ENCODE measurements at regions not wholly inside any gene's neighbourhood (a gene's known extent, or its start where the extent isn't known, plus 50 kb on each side); places are given as distances from the start of the nearest gene placed in this dataset.

GRCh38 chr4:83716874-83717273 is 181.0 kb downstream of the GPAT3 start:
- no peak overlapping the region for H3K27ac ChIP-seq
- no peaks in the 10 kb centered on the region for H3K27me3 ChIP-seq
- H3K4me3 ChIP-seq (replicated peaks in 1 of 3), result no peak overlapping the region
- intact Hi-C loops (cut with DNase I), result no loop called here
- no peaks in the 10 kb centered on the region for H3K9me3 ChIP-seq
- no peaks in the 10 kb centered on the region for H3K36me3 ChIP-seq
- TF ChIP-seq CTCF (IDR thresholded peaks at IDR 0.05) (no peak), POLR2A (IDR thresholded peaks at IDR 0.05) (no peak)
- DNase-seq, result no peak
- no peaks in the 10 kb centered on the region for H3K4me1 ChIP-seq

- H3K4me3 ChIP-seq (replicated peaks in 1 of 3), result no peak overlapping the region
- H3K4me1 ChIP-seq, result peaks cover 5 to 6% of the 10 kb centered on the region in 2 donors
- TF ChIP-seq POLR2A (IDR thresholded peaks at IDR 0.05) (no peak), CTCF (IDR thresholded peaks at IDR 0.05) (no peak)
- no peaks in the 10 kb centered on the region for H3K36me3 ChIP-seq
- DNase-seq, result no peak
- no peaks in the 10 kb centered on the region for H3K9me3 ChIP-seq
- intact Hi-C loops (cut with DNase I), result no loop called here
- no peaks in the 10 kb centered on the region for H3K27me3 ChIP-seq
- no peak overlapping the region for H3K27ac ChIP-seq
These were observed 177.0 kb downstream of the GPAT3 start for GRCh38 chr4:83712890-83713289.

GRCh38 chr4:83709627-83710026 is 173.7 kb downstream of the GPAT3 start:
- peak in 1 of 2 donors; percentile 5 for DNase-seq
- no peaks in the 10 kb centered on the region for H3K9me3 ChIP-seq
- peaks cover 5 to 6% of the 10 kb centered on the region in 2 donors for H3K4me1 ChIP-seq
- H3K27me3 ChIP-seq, result no peaks in the 10 kb centered on the region
- H3K4me3 ChIP-seq (replicated peaks in 1 of 3), result no peak overlapping the region
- no peaks in the 10 kb centered on the region for H3K36me3 ChIP-seq
- no peak overlapping the region for H3K27ac ChIP-seq
- intact Hi-C loops (cut with DNase I), result no loop called here
- WGBS, 2 donors, result 78 to 83% methylated on average over 7 of the region's 7 CpGs
- TF ChIP-seq CTCF (IDR thresholded peaks at IDR 0.05) (no peak), POLR2A (IDR thresholded peaks at IDR 0.05) (no peak)

- no peaks in the 10 kb centered on the region for H3K36me3 ChIP-seq
- no peaks in the 10 kb centered on the region for H3K27me3 ChIP-seq
- TF ChIP-seq POLR2A (IDR thresholded peaks at IDR 0.05), result no peak
- TF ChIP-seq CTCF (IDR thresholded peaks at IDR 0.05), result no peak
- H3K4me3 ChIP-seq (replicated peaks in 1 of 3), result no peak overlapping the region
- peak; percentile 21 to 44 for DNase-seq
- no peaks in the 10 kb centered on the region for H3K9me3 ChIP-seq
- WGBS, 2 donors, result 20 to 28% methylated on average over 6 of the region's 6 CpGs
- H3K4me1 ChIP-seq, result peaks cover 5 to 6% of the 10 kb centered on the region in 2 donors
- H3K27ac ChIP-seq, result peak overlapping the region in 2 of 3 donors; percentile 21 to 34
- intact Hi-C loops (cut with DNase I), result no loop called here
These were observed 172.7 kb downstream of the GPAT3 start for GRCh38 chr4:83708500-83709175.

- H3K27ac ChIP-seq, result no peak overlapping the region
- TF ChIP-seq CTCF (IDR thresholded peaks at IDR 0.05), result no peak
- no peak for TF ChIP-seq POLR2A (IDR thresholded peaks at IDR 0.05)
- H3K36me3 ChIP-seq, result no peaks in the 10 kb centered on the region
- no peak for DNase-seq
- intact Hi-C loops (cut with DNase I), result no loop called here
- no peak overlapping the region for H3K4me3 ChIP-seq (replicated peaks in 1 of 3)
- 98 to 100% methylated on average over 2 of the region's 2 CpGs for WGBS, 2 donors
- H3K4me1 ChIP-seq, result peaks cover 5 to 6% of the 10 kb centered on the region in 2 donors
- no peaks in the 10 kb centered on the region for H3K9me3 ChIP-seq
- no peaks in the 10 kb centered on the region for H3K27me3 ChIP-seq
These were observed 168.9 kb downstream of the GPAT3 start for GRCh38 chr4:83704786-83705185.
